Astrocyte (in vitro differentiated cells and primary cell): ENCODE measurements at regions not wholly inside any gene's neighbourhood (a gene's known extent, or its start where the extent isn't known, plus 50 kb on each side); places are given as distances from the start of the nearest gene placed in this dataset.

ENCODE experiments used
- DNase-seq: peaks from one replicate; pipeline ENCODE4 v3.0.0-alpha.2; 2010; ENCODE audit warnings: low read depth
- FAIRE-seq: peaks from 2 replicates; lab custom pipeline; 2011; peaks lifted over from hg19 to GRCh38; lab: Jason Lieb, UNC
- H2AFZ ChIP-seq: 2 replicates; pipeline ENCODE4 v1.6.0; 2012; ENCODE audit warnings: low read depth, low read length, inconsistent platforms
- H3K27ac ChIP-seq: 2 replicates; pipeline ENCODE4 v1.5.1; 2011; ENCODE audit warnings: low read depth, low read length, inconsistent platforms
- H3K27me3 ChIP-seq: 2 replicates; pipeline ENCODE4 v1.6.0; 2011; ENCODE audit warnings: low read length, inconsistent platforms; ENCODE audit not compliant: insufficient read depth
- H3K36me3 ChIP-seq: 2 replicates; pipeline ENCODE4 v1.5.1; 2011; ENCODE audit warnings: low read length, inconsistent platforms; ENCODE audit not compliant: insufficient read depth
- H3K4me1 ChIP-seq: 2 replicates; pipeline ENCODE4 v1.5.1; 2011; ENCODE audit warnings: low read length, inconsistent platforms; ENCODE audit not compliant: insufficient read depth
- H3K4me2 ChIP-seq: 2 replicates; pipeline ENCODE4 v1.6.0; 2012; ENCODE audit warnings: low read length, inconsistent platforms
- H3K4me3 ChIP-seq: 2 replicates; pipeline ENCODE4 v1.5.1; 2011; ENCODE audit warnings: low read depth, mild to moderate bottlenecking, low read length, inconsistent platforms; ENCODE audit not compliant: insufficient read depth
- H3K79me2 ChIP-seq: 2 replicates; pipeline ENCODE4 v1.6.0; 2012; ENCODE audit warnings: mild to moderate bottlenecking, low read length, inconsistent platforms; ENCODE audit not compliant: insufficient read depth
- H3K9ac ChIP-seq: 2 replicates; pipeline ENCODE4 v1.6.0; 2012; ENCODE audit warnings: mild to moderate bottlenecking, low read length, inconsistent platforms
- H3K9me3 ChIP-seq: 2 replicates; pipeline ENCODE4 v1.5.1; 2012; ENCODE audit warnings: low read depth, mild to moderate bottlenecking, low read length, inconsistent platforms; ENCODE audit not compliant: insufficient read depth
- H4K20me1 ChIP-seq: 2 replicates; pipeline ENCODE4 v1.6.0; 2012; ENCODE audit warnings: low read length, inconsistent platforms; ENCODE audit not compliant: insufficient read depth
- H3K27ac Mint-ChIP-seq: one replicate; pipeline ENCODE4 v1.8.0; 2021; ENCODE audit warnings: mild to moderate bottlenecking, mixed read lengths; ENCODE audit not compliant: unreplicated experiment
- H3K27me3 Mint-ChIP-seq: one replicate; pipeline ENCODE4 v1.8.0; 2021; ENCODE audit warnings: low read depth, mixed read lengths; ENCODE audit not compliant: unreplicated experiment
- H3K36me3 Mint-ChIP-seq: one replicate; pipeline ENCODE4 v1.8.0; 2021; ENCODE audit warnings: low read depth, mixed read lengths; ENCODE audit not compliant: unreplicated experiment
- H3K4me1 Mint-ChIP-seq: one replicate; pipeline ENCODE4 v1.8.0; 2021; ENCODE audit warnings: low read depth, mixed read lengths; ENCODE audit not compliant: unreplicated experiment
- H3K4me3 Mint-ChIP-seq: one replicate; pipeline ENCODE4 v1.8.0; 2021; ENCODE audit warnings: mild to moderate bottlenecking, moderate library complexity, mixed read lengths; ENCODE audit not compliant: unreplicated experiment
- H3K9me3 Mint-ChIP-seq: one replicate; pipeline ENCODE4 v1.8.0; 2021; ENCODE audit warnings: mild to moderate bottlenecking, mixed read lengths; ENCODE audit not compliant: unreplicated experiment
- EZH2 ChIP-seq: IDR thresholded peaks from 2 replicates; pipeline ENCODE4 v1.6.1; 2012; ENCODE audit warnings: mild to moderate bottlenecking, low read length, inconsistent platforms; ENCODE audit not compliant: insufficient read depth
- TF ChIP-seq, protein P1 (sequence below): IDR thresholded peaks from 2 replicates; pipeline ENCODE4 v1.5.1; 2011; ENCODE audit warnings: low read depth, mild to moderate bottlenecking, inconsistent platforms, low read length, moderate library complexity; ENCODE audit not compliant: insufficient read depth

- H3K9me3 Mint-ChIP-seq: peaks cover 2% of the 10 kb centered on the region
- no peak for FAIRE-seq
Observed at GRCh38 chr10:2905851-2906250, 161.5 kb upstream of the PFKP start.

DNA sequence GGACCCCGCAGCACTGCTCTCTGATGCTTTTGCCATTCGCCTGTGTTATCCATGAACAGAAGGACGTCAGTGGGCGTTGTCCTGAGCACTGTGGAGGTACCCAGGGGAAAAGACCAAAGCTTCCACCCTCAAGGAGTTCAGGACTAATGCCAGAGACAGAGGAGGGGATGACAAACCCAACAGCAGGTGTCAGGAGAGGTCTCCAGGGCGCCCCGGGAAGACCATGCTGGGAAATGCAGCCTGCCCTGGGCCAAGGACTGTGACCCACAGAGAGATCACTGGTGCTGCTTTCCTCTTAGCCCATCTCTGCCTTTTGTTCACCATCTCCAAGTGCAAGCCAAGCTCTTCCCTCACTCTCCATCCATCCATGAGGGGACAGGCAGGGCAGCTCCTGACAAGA lies 166.8 kb upstream of the PFKP start:
- Histone ChIP-seq H2AFZ (no peak overlapping the region), H3K36me3 (no peaks in the 10 kb centered on the region), H3K27ac (no peak overlapping the region), H3K4me2 (no peak overlapping the region), H3K4me3 (no peak overlapping the region), H3K9ac (no peak overlapping the region), H4K20me1 (no peaks in the 10 kb centered on the region), H3K27me3 (no peaks in the 10 kb centered on the region), H3K9me3 (no peaks in the 10 kb centered on the region), H3K79me2 (no peaks in the 10 kb centered on the region), H3K4me1 (no peaks in the 10 kb centered on the region)
- H3K36me3 Mint-ChIP-seq: no peaks in the 10 kb centered on the region
- peaks cover 2% of the 10 kb centered on the region for H3K9me3 Mint-ChIP-seq
- no peak overlapping the region for H3K4me3 Mint-ChIP-seq
- peaks cover 4% of the 10 kb centered on the region for H3K4me1 Mint-ChIP-seq
- FAIRE-seq (no peak), DNase-seq (no peak)
- H3K27me3 Mint-ChIP-seq: peaks cover 20% of the 10 kb centered on the region
- H3K27ac Mint-ChIP-seq: no peak overlapping the region
- TF ChIP-seq EZH2: no peak
- TF ChIP-seq, protein P1, sequence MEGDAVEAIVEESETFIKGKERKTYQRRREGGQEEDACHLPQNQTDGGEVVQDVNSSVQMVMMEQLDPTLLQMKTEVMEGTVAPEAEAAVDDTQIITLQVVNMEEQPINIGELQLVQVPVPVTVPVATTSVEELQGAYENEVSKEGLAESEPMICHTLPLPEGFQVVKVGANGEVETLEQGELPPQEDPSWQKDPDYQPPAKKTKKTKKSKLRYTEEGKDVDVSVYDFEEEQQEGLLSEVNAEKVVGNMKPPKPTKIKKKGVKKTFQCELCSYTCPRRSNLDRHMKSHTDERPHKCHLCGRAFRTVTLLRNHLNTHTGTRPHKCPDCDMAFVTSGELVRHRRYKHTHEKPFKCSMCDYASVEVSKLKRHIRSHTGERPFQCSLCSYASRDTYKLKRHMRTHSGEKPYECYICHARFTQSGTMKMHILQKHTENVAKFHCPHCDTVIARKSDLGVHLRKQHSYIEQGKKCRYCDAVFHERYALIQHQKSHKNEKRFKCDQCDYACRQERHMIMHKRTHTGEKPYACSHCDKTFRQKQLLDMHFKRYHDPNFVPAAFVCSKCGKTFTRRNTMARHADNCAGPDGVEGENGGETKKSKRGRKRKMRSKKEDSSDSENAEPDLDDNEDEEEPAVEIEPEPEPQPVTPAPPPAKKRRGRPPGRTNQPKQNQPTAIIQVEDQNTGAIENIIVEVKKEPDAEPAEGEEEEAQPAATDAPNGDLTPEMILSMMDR: no peak

More at GRCh38 chr10:2905851-2906250, 161.5 kb upstream of the PFKP start:
- Mint-ChIP-seq H3K4me1 (no peaks in the 10 kb centered on the region), H3K4me3 (no peak overlapping the region), H3K27ac (no peak overlapping the region), H3K27me3 (peaks cover 24% of the 10 kb centered on the region), H3K36me3 (no peaks in the 10 kb centered on the region)
- no peak overlapping the region for H2AFZ ChIP-seq
- TF ChIP-seq, protein P1: no peak
- TF ChIP-seq EZH2: no peak
- H3K9ac ChIP-seq: no peak overlapping the region
- no peaks in the 10 kb centered on the region for H4K20me1 ChIP-seq
- H3K27ac ChIP-seq: no peak overlapping the region
- H3K4me2 ChIP-seq: no peak overlapping the region
- DNase-seq: no peak
- H3K4me3 ChIP-seq: no peak overlapping the region
- no peaks in the 10 kb centered on the region for H3K4me1 ChIP-seq
- H3K9me3 ChIP-seq: no peaks in the 10 kb centered on the region
- H3K36me3 ChIP-seq: no peaks in the 10 kb centered on the region
- H3K79me2 ChIP-seq: no peaks in the 10 kb centered on the region
- H3K27me3 ChIP-seq: no peaks in the 10 kb centered on the region

DNA sequence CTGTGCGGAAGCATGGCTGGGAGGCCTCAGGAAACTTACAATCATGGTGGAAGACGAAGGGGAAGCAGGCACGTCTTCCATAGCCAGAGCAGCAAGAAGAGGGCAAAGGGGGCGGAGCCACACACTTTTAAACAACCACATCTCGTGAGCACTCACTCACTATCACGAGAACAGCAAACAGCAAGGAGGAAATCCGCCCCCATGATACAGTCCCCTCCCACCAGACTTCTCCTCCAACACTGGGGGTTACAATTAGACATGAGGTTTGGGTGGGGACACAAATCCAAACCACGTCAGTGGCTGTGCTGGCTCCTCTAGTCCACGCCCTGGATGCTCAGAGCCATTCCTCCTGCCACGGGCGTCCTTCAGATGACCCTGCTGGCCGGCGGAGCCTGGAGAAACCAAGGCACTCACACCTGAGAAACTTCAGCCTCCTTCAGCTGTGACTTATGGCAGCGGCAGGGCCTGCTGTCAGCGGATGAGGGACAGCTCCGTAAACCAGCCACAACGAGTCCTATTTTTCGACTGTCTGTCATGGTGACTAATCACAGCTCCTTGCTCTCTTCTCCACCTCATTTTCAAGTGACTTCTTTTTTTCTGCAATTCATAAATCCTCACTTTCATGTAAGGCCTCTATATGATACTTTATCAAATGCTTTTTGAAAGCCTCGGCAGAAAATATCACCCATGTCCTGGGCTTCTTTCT lies 167.9 kb upstream of the PFKP start:
- Mint-ChIP-seq H3K27me3 (peaks cover 16% of the 10 kb centered on the region), H3K36me3 (no peaks in the 10 kb centered on the region), H3K9me3 (no peaks in the 10 kb centered on the region), H3K4me1 (peaks cover 4% of the 10 kb centered on the region), H3K27ac (no peak overlapping the region), H3K4me3 (no peak overlapping the region)
- DNase-seq (no peak), FAIRE-seq (no peak)
- no peak overlapping the region for H3K4me2 ChIP-seq
- no peak overlapping the region for H3K4me3 ChIP-seq
- H3K36me3 ChIP-seq: no peaks in the 10 kb centered on the region
- no peaks in the 10 kb centered on the region for H3K4me1 ChIP-seq
- no peak overlapping the region for H2AFZ ChIP-seq
- no peak overlapping the region for H3K27ac ChIP-seq
- no peak for TF ChIP-seq EZH2
- TF ChIP-seq, protein P1: no peak
- no peaks in the 10 kb centered on the region for H3K27me3 ChIP-seq
- H3K9ac ChIP-seq: no peak overlapping the region
- no peaks in the 10 kb centered on the region for H3K9me3 ChIP-seq
- H3K79me2 ChIP-seq: no peaks in the 10 kb centered on the region
- H4K20me1 ChIP-seq: no peaks in the 10 kb centered on the region
